ENCODE measurements at regions not wholly inside any gene's neighbourhood (a gene's known extent, or its start where the extent isn't known, plus 50 kb on each side); places are given as distances from the start of the nearest gene placed in this dataset.

GRCh38 chr5:23963449-23963848, 456.0 kb downstream of the PRDM9 start:
- no peak for TF ChIP-seq CTCF (IDR thresholded peaks at IDR 0.05)
- TF ChIP-seq POLR2A (IDR thresholded peaks at IDR 0.05), result no peak
